Esophagus squamous epithelium (tissue), 5 donors: ENCODE measurements at regions not wholly inside any gene's neighbourhood (a gene's known extent, or its start where the extent isn't known, plus 50 kb on each side); places are given as distances from the start of the nearest gene placed in this dataset.
"Not testable (repeated sequence)": the region's sequence is repeated elsewhere in the genome, so short reads cannot be mapped to it uniquely, and the experiment has no call there.

Experiments used
- DNase-seq: peaks from one replicate; lab custom pipeline; 2025; lab: John Stamatoyannopoulos, UW
- H3K27ac ChIP-seq, 4 donors: fragments of 200-600 bp; sonication (generic); one replicate each; pipeline ENCODE4 v1.5.1; 2016 to 2019; ENCODE audit warnings: mild to moderate bottlenecking in 1 of 4
- H3K27me3 ChIP-seq, 4 donors: fragments of 200-600 bp; sonication (generic); 1 replicate in 3 of 4; 2 replicates in 1 of 4; pipeline versions ENCODE4 v1.5.1 to v1.6.0; 2017 to 2021; ENCODE audit warnings: antibody characterized with exemption in 1 of 4
- H3K36me3 ChIP-seq, 3 donors: fragments of 200-600 bp; sonication (generic); one replicate each; pipeline ENCODE4 v1.5.1; 2016 to 2019
- H3K4me1 ChIP-seq, 3 donors: fragments of 200-600 bp; sonication (generic); one replicate each; pipeline ENCODE4 v1.5.1; 2017 to 2019
- H3K4me3 ChIP-seq, 4 donors: fragments of 200-600 bp; sonication (generic); 1 replicate in 3 of 4; 2 replicates in 1 of 4; pipeline ENCODE4 v1.5.1; 2016 to 2019; ENCODE audit warnings: mild to moderate bottlenecking in 2 of 4, moderate library complexity in 1 of 4
- H3K9me3 ChIP-seq, 3 donors: fragments of 200-600 bp; sonication (generic); one replicate each; pipeline ENCODE4 v1.5.1; 2016 to 2019
- CTCF ChIP-seq, 6 experiments: fragments of 450-650 bp in 4 of 6; fragments of 200-600 bp in 2 of 6; sonication (generic) in 2 of 6; IDR thresholded peaks; one replicate each; pipeline ENCODE4 v1.5.1; 2016 to 2019; ENCODE audit warnings: antibody characterized with exemption in 6 of 6, mild to moderate bottlenecking in 4 of 6, moderate library complexity in 4 of 6
- POLR2A ChIP-seq, 4 donors: fragments of 450-650 bp; IDR thresholded peaks; one replicate each; pipeline ENCODE4 v1.6.1; 2017; ENCODE audit warnings: antibody characterized with exemption in 4 of 4, mild to moderate bottlenecking in 4 of 4, moderate library complexity in 3 of 4
- WGBS, 2 donors: methylation state at CpG; one replicate each; pipeline ENCODE4 v1.1.5; 2018; 5-methylcytosine and 5-hydroxymethylcytosine counted together
- intact Hi-C: fragments of 100-400 bp; cut with DNase I; formaldehyde crosslinking; loops from one replicate; pipeline ENCODE4 v1.15.0; 2022
- donor health status: DM: yes; HTN: yes; CAD: no.

GRCh38 chr20:43341511-43341910 lies 116.2 kb upstream of the SRSF6 start:
- no peaks in the 10 kb centered on the region for H3K4me1 ChIP-seq
- H3K27ac ChIP-seq: no peak overlapping the region
- H3K9me3 ChIP-seq: peaks cover 0 to 8% (median 3%) of the 10 kb centered on the region in 3 donors
- 69 to 74% methylated on average over 5 of the region's 5 CpGs for WGBS, 2 donors
- no peaks in the 10 kb centered on the region for H3K27me3 ChIP-seq
- intact Hi-C loops: no loop called here
- no peaks in the 10 kb centered on the region for H3K36me3 ChIP-seq
- DNase-seq: no peak
- TF ChIP-seq POLR2A (IDR thresholded peaks at IDR 0.05): no peak
- TF ChIP-seq CTCF (IDR thresholded peaks at IDR 0.05): no peak
- H3K4me3 ChIP-seq: no peak overlapping the region

GRCh38 chr20:43337036-43337435 lies 120.7 kb upstream of the SRSF6 start:
- Histone ChIP-seq H3K27ac (no peak overlapping the region), H3K27me3 (no peaks in the 10 kb centered on the region), H3K4me1 (no peaks in the 10 kb centered on the region), H3K4me3 (no peak overlapping the region), H3K9me3 (peaks cover 0 to 36% (median 12%) of the 10 kb centered on the region in 3 donors), H3K36me3 (no peaks in the 10 kb centered on the region)
- WGBS, 2 donors: 80% methylated on average over 6 to 7 of the region's 7 CpGs
- intact Hi-C loops: no loop called here
- TF ChIP-seq POLR2A (IDR thresholded peaks at IDR 0.05) (no peak), CTCF (IDR thresholded peaks at IDR 0.05) (no peak)
- no peak for DNase-seq

- H3K9me3 ChIP-seq: peaks cover 0 to 36% (median 12%) of the 10 kb centered on the region in 3 donors
- no peaks in the 10 kb centered on the region for H3K36me3 ChIP-seq
- 64 to 77% methylated on average over 4 of the region's 4 CpGs for WGBS, 2 donors
- H3K4me1 ChIP-seq: no peaks in the 10 kb centered on the region
- no peak overlapping the region for H3K4me3 ChIP-seq
- TF ChIP-seq CTCF (IDR thresholded peaks at IDR 0.05) (no peak), POLR2A (IDR thresholded peaks at IDR 0.05) (no peak)
- intact Hi-C loops: no loop called here
- H3K27me3 ChIP-seq: no peaks in the 10 kb centered on the region
- no peak for DNase-seq
- H3K27ac ChIP-seq: no peak overlapping the region
Observed at GRCh38 chr20:43334080-43334479, 123.6 kb upstream of the SRSF6 start.

GRCh38 chr20:43331906-43332305 lies 125.8 kb upstream of the SRSF6 start:
- 51 to 75% methylated on average over 9 to 12 of the region's 13 CpGs for WGBS, 2 donors
- no peaks in the 10 kb centered on the region for H3K4me1 ChIP-seq
- intact Hi-C loops: no loop called here
- no peak overlapping the region for H3K4me3 ChIP-seq
- no peak for DNase-seq
- H3K27ac ChIP-seq: no peak overlapping the region
- H3K9me3 ChIP-seq: peaks cover 0 to 36% (median 12%) of the 10 kb centered on the region in 3 donors
- no peak for TF ChIP-seq POLR2A (IDR thresholded peaks at IDR 0.05)
- no peak for TF ChIP-seq CTCF (IDR thresholded peaks at IDR 0.05)
- H3K27me3 ChIP-seq: no peaks in the 10 kb centered on the region
- H3K36me3 ChIP-seq: no peaks in the 10 kb centered on the region

- no peak for DNase-seq
- Histone ChIP-seq H3K27ac (no peak overlapping the region), H3K9me3 (peaks cover 0 to 9% (median 0%) of the 10 kb centered on the region in 3 donors), H3K36me3 (no peaks in the 10 kb centered on the region), H3K4me3 (no peak overlapping the region), H3K27me3 (no peaks in the 10 kb centered on the region), H3K4me1 (no peaks in the 10 kb centered on the region)
- 75 to 82% methylated on average over 1 of the region's 1 CpG for WGBS, 2 donors
- TF ChIP-seq POLR2A (IDR thresholded peaks at IDR 0.05): no peak
- no peak for TF ChIP-seq CTCF (IDR thresholded peaks at IDR 0.05)
- intact Hi-C loops: no loop called here
Observed at GRCh38 chr20:43328697-43329096, 129.0 kb upstream of the SRSF6 start.

- intact Hi-C loops: not testable (repeated sequence)
Observed at GRCh38 chr20:43327234-43327633, 130.5 kb upstream of the SRSF6 start.

More at GRCh38 chr20:43327234-43327633, 130.5 kb upstream of the SRSF6 start:
- not testable (repeated sequence) for H3K36me3 ChIP-seq, H3K4me1 ChIP-seq, H3K27me3 ChIP-seq, H3K4me3 ChIP-seq, DNase-seq, H3K9me3 ChIP-seq, H3K27ac ChIP-seq
- 90 to 95% methylated on average over 4 of the region's 4 CpGs for WGBS, 2 donors
